H9 (cell line): ENCODE measurements at regions not wholly inside any gene's neighbourhood (a gene's known extent, or its start where the extent isn't known, plus 50 kb on each side); places are given as distances from the start of the nearest gene placed in this dataset.

Experiments used
- DNase-seq: peaks from one replicate; pipeline ENCODE4 v3.0.0-alpha.2; 2017
- H2AFZ ChIP-seq: one replicate; pipeline ENCODE4 v1.6.1; 2013; ENCODE audit warnings: mild to moderate bottlenecking, low read length, control low read depth, moderate library complexity
- H2AK5ac ChIP-seq: 2 replicates; pipeline ENCODE4 v1.6.1; 2013; ENCODE audit warnings: low read length, control low read depth, mixed read lengths; ENCODE audit not compliant: insufficient read length
- H2BK120ac ChIP-seq: one replicate; pipeline ENCODE4 v1.6.1; 2013; ENCODE audit warnings: low read depth, mild to moderate bottlenecking, low read length, control low read depth, inconsistent platforms; ENCODE audit not compliant: poor library complexity, severe bottlenecking
- H2BK12ac ChIP-seq: 2 replicates; pipeline ENCODE4 v1.6.1; 2013; ENCODE audit warnings: low read length, control low read depth, mixed read lengths, low read depth; ENCODE audit not compliant: insufficient read length
- H2BK15ac ChIP-seq: 2 replicates; pipeline ENCODE4 v1.6.1; 2013; ENCODE audit warnings: low read depth, low read length, control low read depth
- H2BK20ac ChIP-seq: one replicate; pipeline ENCODE4 v1.6.1; 2013; ENCODE audit warnings: low read depth, mild to moderate bottlenecking, low read length, control low read depth, inconsistent platforms; ENCODE audit not compliant: poor library complexity, severe bottlenecking
- H2BK5ac ChIP-seq: 2 replicates; pipeline ENCODE4 v1.6.1; 2013; ENCODE audit warnings: low read length, control low read depth, mixed read lengths; ENCODE audit not compliant: insufficient read length
- H3K14ac ChIP-seq: 2 replicates; pipeline ENCODE4 v1.6.1; 2013; ENCODE audit warnings: low read length, control low read depth; ENCODE audit not compliant: insufficient read depth
- H3K18ac ChIP-seq: 2 replicates; pipeline ENCODE4 v1.6.1; 2013; ENCODE audit warnings: low read depth, mild to moderate bottlenecking, mixed read lengths, low read length, control low read depth; ENCODE audit not compliant: insufficient read length
- H3K23ac ChIP-seq: 2 replicates; pipeline ENCODE4 v1.6.1; 2013; ENCODE audit warnings: low read length, control low read depth, mixed read lengths, low read depth; ENCODE audit not compliant: insufficient read length
- H3K23me2 ChIP-seq: 2 replicates; pipeline ENCODE4 v1.6.1; 2013; ENCODE audit warnings: low read depth, mild to moderate bottlenecking, mixed read lengths, low read length, control low read depth; ENCODE audit not compliant: insufficient read length, poor library complexity, severe bottlenecking
- H3K27ac ChIP-seq: 2 replicates; pipeline ENCODE4 v1.5.1; 2013; ENCODE audit warnings: low read length, control low read depth, mixed read lengths, low read depth; ENCODE audit not compliant: insufficient read length
- H3K27me3 ChIP-seq: 2 replicates; pipeline ENCODE4 v1.6.1; 2013; ENCODE audit warnings: low read length, control low read depth, inconsistent platforms; ENCODE audit not compliant: insufficient read depth
- H3K4ac ChIP-seq: 2 replicates; pipeline ENCODE4 v1.6.1; 2013; ENCODE audit warnings: low read depth, mild to moderate bottlenecking, control low read depth, inconsistent platforms, low read length, moderate library complexity
- H3K4me1 ChIP-seq: 2 replicates; pipeline ENCODE4 v1.6.1; 2013; ENCODE audit warnings: low read length, control low read depth, inconsistent platforms; ENCODE audit not compliant: insufficient read depth
- H3K4me2 ChIP-seq: 2 replicates; pipeline ENCODE4 v1.6.1; 2013; ENCODE audit warnings: low read length, control low read depth, mixed read lengths; ENCODE audit not compliant: insufficient read length, insufficient read depth
- H3K56ac ChIP-seq: 2 replicates; pipeline ENCODE4 v1.6.1; 2013; ENCODE audit warnings: low read depth, mild to moderate bottlenecking, mixed read lengths, low read length, control low read depth; ENCODE audit not compliant: insufficient read length
- H3K79me1 ChIP-seq: 2 replicates; pipeline ENCODE4 v1.6.1; 2013; ENCODE audit warnings: low read depth, mild to moderate bottlenecking, moderate library complexity, low read length, control low read depth, inconsistent platforms; ENCODE audit not compliant: insufficient read depth, poor library complexity, severe bottlenecking
- H3K79me2 ChIP-seq: 2 replicates; pipeline ENCODE4 v1.6.1; 2013; ENCODE audit warnings: low read length, control low read depth, inconsistent platforms; ENCODE audit not compliant: insufficient read depth
- H3K9ac ChIP-seq: 2 replicates; pipeline ENCODE4 v1.6.1; 2013; ENCODE audit warnings: low read length, control low read depth, mixed read lengths; ENCODE audit not compliant: insufficient read length; ENCODE audit errors: extremely low read depth
- H3K9me3 ChIP-seq: one replicate; pipeline ENCODE4 v1.6.1; 2013; ENCODE audit warnings: low read depth, low read length, inconsistent platforms; ENCODE audit not compliant: control insufficient read depth
- H3T11ph ChIP-seq: one replicate; pipeline ENCODE4 v1.6.1; 2013; ENCODE audit warnings: mild to moderate bottlenecking, low read length, control low read depth, inconsistent platforms
- H4K20me1 ChIP-seq: one replicate; pipeline ENCODE4 v1.6.1; 2013; ENCODE audit not compliant: control insufficient read depth, insufficient read length, insufficient read depth
- H4K5ac ChIP-seq: 2 replicates; pipeline ENCODE4 v1.6.1; 2013; ENCODE audit warnings: low read depth, mild to moderate bottlenecking, mixed read lengths, low read length, control low read depth; ENCODE audit not compliant: insufficient read length
- H4K8ac ChIP-seq: replicated peaks from 2 replicates; pipeline ENCODE4 v1.6.1; 2013; ENCODE audit warnings: low read length, control low read depth, mixed read lengths, low read depth; ENCODE audit not compliant: insufficient read length
- H4K91ac ChIP-seq: 2 replicates; pipeline ENCODE4 v1.6.1; 2013; ENCODE audit warnings: low read depth, mild to moderate bottlenecking, moderate library complexity, mixed read lengths, low read length, control low read depth; ENCODE audit not compliant: insufficient read length
- H3K27ac Mint-ChIP-seq, 3 experiments: 2 replicates in 2 of 3; 3 replicates in 1 of 3; pipeline ENCODE4 v1.8.0; 2020 to 2021; ENCODE audit warnings: mixed read lengths in 3 of 3, mild to moderate bottlenecking in 1 of 3, moderate library complexity in 1 of 3
- H3K27me3 Mint-ChIP-seq: 2 replicates; pipeline ENCODE4 v1.8.0; 2021; ENCODE audit warnings: low read depth, mild to moderate bottlenecking, moderate library complexity, mixed read lengths
- H3K36me3 Mint-ChIP-seq, 3 experiments: 2 replicates in 2 of 3; 3 replicates in 1 of 3; pipeline ENCODE4 v1.8.0; 2020 to 2021; ENCODE audit warnings: low read depth in 3 of 3, mixed read lengths in 3 of 3; ENCODE audit not compliant: insufficient read depth in 1 of 3
- H3K4me1 Mint-ChIP-seq, 2 experiments: 2 replicates each; pipeline ENCODE4 v1.8.0; 2020; ENCODE audit warnings: mixed read lengths in 2 of 2
- H3K4me3 Mint-ChIP-seq, 2 experiments: 2 replicates in 1 of 2; 3 replicates in 1 of 2; pipeline ENCODE4 v1.8.0; 2020 to 2021; ENCODE audit warnings: mild to moderate bottlenecking in 2 of 2, mixed read lengths in 2 of 2, moderate library complexity in 1 of 2
- H3K9me3 Mint-ChIP-seq, 2 experiments: 2 replicates in 1 of 2; 3 replicates in 1 of 2; pipeline ENCODE4 v1.8.0; 2020; ENCODE audit warnings: mild to moderate bottlenecking in 2 of 2, mixed read lengths in 2 of 2, moderate library complexity in 1 of 2
- CTCF ChIP-seq: fragments of 200-600 bp; sonication (generic); conservative IDR thresholded peaks from 3 replicates; pipeline ENCODE4 v1.8.0; 2021; ENCODE audit warnings: antibody characterized with exemption, mild to moderate bottlenecking
- WGBS: extraction: QIAGEN DNeasy Blood & Tissue Kit; methylation state at CpG from one replicate; pipeline ENCODE4 v1.1.7; 2013; ENCODE audit warnings: missing lambda C conversion rate, low lambda C conversion rate, mixed read lengths; ENCODE audit not compliant: insufficient read length; ENCODE audit errors: extremely low coverage; 5-methylcytosine and 5-hydroxymethylcytosine counted together

DNA sequence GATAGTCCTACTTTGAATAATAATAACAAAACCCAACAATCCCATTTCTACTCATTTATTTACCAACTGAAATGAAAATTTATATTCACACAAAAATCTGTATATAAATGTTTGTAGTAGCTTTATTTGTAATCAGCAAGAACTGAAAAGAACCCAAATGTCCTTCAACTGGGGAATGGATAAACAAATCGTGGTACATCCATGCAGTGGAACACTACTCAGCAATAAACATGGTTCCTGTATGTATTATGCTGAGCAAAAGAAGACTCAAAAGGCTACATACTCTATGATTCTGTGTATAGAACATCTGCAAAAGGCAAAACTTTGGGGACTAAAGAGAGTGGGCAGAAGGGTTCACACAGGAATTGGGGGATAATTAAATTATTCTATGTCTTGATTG lies 136.1 kb upstream of the HAND1 start:
- Histone ChIP-seq H4K5ac (no peak overlapping the region), H2BK12ac (no peak overlapping the region), H3K9me3 (no peaks in the 10 kb centered on the region), H3K23ac (no peak overlapping the region), H3T11ph (no peak overlapping the region), H3K4ac (no peak overlapping the region), H3K79me1 (no peaks in the 10 kb centered on the region), H3K79me2 (no peaks in the 10 kb centered on the region), H2AFZ (no peak overlapping the region), H3K14ac (no peak overlapping the region), H4K20me1 (no peaks in the 10 kb centered on the region), H2BK120ac (no peak overlapping the region), H3K4me1 (no peaks in the 10 kb centered on the region), H3K56ac (no peak overlapping the region), H3K23me2 (peaks cover 10% of the 10 kb centered on the region), H3K9ac (no peak overlapping the region), H2BK5ac (no peak overlapping the region), H4K91ac (no peak overlapping the region), H2BK15ac (no peak overlapping the region), H4K8ac (no peak overlapping the region), H3K27me3 (peaks cover 18% of the 10 kb centered on the region), H3K27ac (no peak overlapping the region), H3K4me2 (no peak overlapping the region), H3K18ac (no peak overlapping the region), H2BK20ac (no peak overlapping the region), H2AK5ac (no peak overlapping the region)
- peaks cover 76% of the 10 kb centered on the region for H3K27me3 Mint-ChIP-seq
- no peak overlapping the region for H3K27ac Mint-ChIP-seq
- peaks cover 12 to 17% of the 10 kb centered on the region in 2 experiments for H3K4me1 Mint-ChIP-seq
- DNase-seq = no peak
- TF ChIP-seq CTCF = no peak
- H3K36me3 Mint-ChIP-seq = no peaks in the 10 kb centered on the region; a peak in 1 of 7 replicates
- WGBS = no CpG with 5 or more reads among the region's 1 CpG
- no peaks in the 10 kb centered on the region for H3K9me3 Mint-ChIP-seq
- no peak overlapping the region for H3K4me3 Mint-ChIP-seq
